Smooth muscle cell (in vitro differentiated cells): ENCODE measurements at regions not wholly inside any gene's neighbourhood (a gene's known extent, or its start where the extent isn't known, plus 50 kb on each side); places are given as distances from the start of the nearest gene placed in this dataset.

Source experiments
- DNase-seq: peaks from one replicate; lab custom pipeline; 2025; ENCODE audit not compliant: unreplicated experiment; lab: John Stamatoyannopoulos, UW
- H2AFZ ChIP-seq: fragments of 200-600 bp; sonication (generic); 2 replicates; pipeline ENCODE4 v1.6.0; 2016; ENCODE audit warnings: antibody characterized with exemption, low read depth, mild to moderate bottlenecking
- H3F3A ChIP-seq: fragments of 200-600 bp; sonication (generic); 2 replicates; pipeline ENCODE4 v1.6.0; 2017; ENCODE audit warnings: antibody characterized with exemption, low read depth
- H3K27ac ChIP-seq: fragments of 200-600 bp; sonication (generic); 2 replicates; pipeline ENCODE4 v1.5.1; 2016; ENCODE audit warnings: low read depth, mild to moderate bottlenecking
- H3K27me3 ChIP-seq: fragments of 200-600 bp; sonication (generic); 2 replicates; pipeline ENCODE4 v1.6.1; 2016; ENCODE audit warnings: low read depth, mild to moderate bottlenecking
- H3K36me3 ChIP-seq: fragments of 200-600 bp; sonication (generic); 2 replicates; pipeline ENCODE4 v1.5.1; 2016; ENCODE audit warnings: low read depth
- H3K4me1 ChIP-seq: fragments of 200-600 bp; sonication (generic); 2 replicates; pipeline ENCODE4 v1.5.1; 2016; ENCODE audit warnings: low read depth
- H3K4me2 ChIP-seq: fragments of 200-600 bp; sonication (generic); 2 replicates; pipeline ENCODE4 v1.6.0; 2016; ENCODE audit warnings: mild to moderate bottlenecking
- H3K4me3 ChIP-seq: fragments of 200-600 bp; sonication (generic); 2 replicates; pipeline ENCODE4 v1.5.1; 2016; ENCODE audit warnings: mild to moderate bottlenecking
- H3K79me2 ChIP-seq: fragments of 200-600 bp; sonication (generic); 2 replicates; pipeline ENCODE4 v1.6.0; 2016; ENCODE audit warnings: low read depth, mild to moderate bottlenecking
- H3K9ac ChIP-seq: fragments of 200-600 bp; sonication (generic); 2 replicates; pipeline ENCODE4 v1.6.0; 2016; ENCODE audit warnings: low read depth
- H3K9me3 ChIP-seq: fragments of 200-600 bp; sonication (generic); replicated peaks from 2 replicates; pipeline ENCODE4 v1.5.1; 2016; ENCODE audit warnings: low read depth
- H4K20me1 ChIP-seq: fragments of 200-600 bp; sonication (generic); 2 replicates; pipeline ENCODE4 v1.6.0; 2016; ENCODE audit warnings: low read depth
- WGBS: methylation state at CpG from one replicate; pipeline ENCODE4 v1.1.7; 2016; ENCODE audit warnings: low lambda C conversion rate; 5-methylcytosine and 5-hydroxymethylcytosine counted together
- TF ChIP-seq, protein P1 (sequence below): fragments of 200-600 bp; sonication (generic); IDR thresholded peaks from 2 replicates; pipeline ENCODE4 v1.5.1; 2017; ENCODE audit warnings: borderline replicate concordance, mild to moderate bottlenecking, antibody characterized with exemption; ENCODE audit not compliant: insufficient read depth, poor library complexity, severe bottlenecking

DNA sequence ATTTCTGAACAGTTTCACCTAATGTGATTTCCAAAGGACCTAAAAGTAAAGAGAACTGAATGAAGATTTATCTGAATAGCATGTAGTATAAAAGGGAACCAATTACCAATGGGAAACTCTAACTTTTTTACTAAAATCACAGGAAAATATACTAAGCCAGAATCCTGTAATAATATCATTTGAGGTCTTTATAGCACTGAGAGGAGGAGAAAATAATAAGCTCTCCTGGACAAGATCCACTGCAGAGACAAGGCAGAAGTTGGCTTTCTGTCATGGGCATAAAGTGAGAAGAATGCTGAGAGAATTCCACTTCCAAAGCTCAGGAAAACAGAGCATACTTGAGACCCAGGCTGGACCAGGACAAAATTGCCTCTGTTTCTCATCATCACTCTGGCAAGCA lies 1131.4 kb downstream of the SORCS1 start:
- H4K20me1 ChIP-seq, result no peaks in the 10 kb centered on the region
- no peaks in the 10 kb centered on the region for H3F3A ChIP-seq
- no peaks in the 10 kb centered on the region for H3K36me3 ChIP-seq
- H3K9ac ChIP-seq, result no peak overlapping the region
- H3K9me3 ChIP-seq, result no peaks in the 10 kb centered on the region
- no peak overlapping the region for H3K4me2 ChIP-seq
- TF ChIP-seq, protein P1, sequence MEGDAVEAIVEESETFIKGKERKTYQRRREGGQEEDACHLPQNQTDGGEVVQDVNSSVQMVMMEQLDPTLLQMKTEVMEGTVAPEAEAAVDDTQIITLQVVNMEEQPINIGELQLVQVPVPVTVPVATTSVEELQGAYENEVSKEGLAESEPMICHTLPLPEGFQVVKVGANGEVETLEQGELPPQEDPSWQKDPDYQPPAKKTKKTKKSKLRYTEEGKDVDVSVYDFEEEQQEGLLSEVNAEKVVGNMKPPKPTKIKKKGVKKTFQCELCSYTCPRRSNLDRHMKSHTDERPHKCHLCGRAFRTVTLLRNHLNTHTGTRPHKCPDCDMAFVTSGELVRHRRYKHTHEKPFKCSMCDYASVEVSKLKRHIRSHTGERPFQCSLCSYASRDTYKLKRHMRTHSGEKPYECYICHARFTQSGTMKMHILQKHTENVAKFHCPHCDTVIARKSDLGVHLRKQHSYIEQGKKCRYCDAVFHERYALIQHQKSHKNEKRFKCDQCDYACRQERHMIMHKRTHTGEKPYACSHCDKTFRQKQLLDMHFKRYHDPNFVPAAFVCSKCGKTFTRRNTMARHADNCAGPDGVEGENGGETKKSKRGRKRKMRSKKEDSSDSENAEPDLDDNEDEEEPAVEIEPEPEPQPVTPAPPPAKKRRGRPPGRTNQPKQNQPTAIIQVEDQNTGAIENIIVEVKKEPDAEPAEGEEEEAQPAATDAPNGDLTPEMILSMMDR, result no peak
- H2AFZ ChIP-seq, result no peak overlapping the region
- H3K4me1 ChIP-seq, result no peaks in the 10 kb centered on the region
- H3K27ac ChIP-seq, result no peak overlapping the region
- no peak overlapping the region for H3K4me3 ChIP-seq
- no peaks in the 10 kb centered on the region for H3K27me3 ChIP-seq
- DNase-seq, result no peak
- H3K79me2 ChIP-seq, result no peaks in the 10 kb centered on the region

- H2AFZ ChIP-seq, result no peak overlapping the region
- no peaks in the 10 kb centered on the region for H4K20me1 ChIP-seq
- DNase-seq, result no peak
- H3K4me1 ChIP-seq, result no peaks in the 10 kb centered on the region
- H3K79me2 ChIP-seq, result no peaks in the 10 kb centered on the region
- no peaks in the 10 kb centered on the region for H3K9me3 ChIP-seq
- H3K4me3 ChIP-seq, result no peak overlapping the region
- no peaks in the 10 kb centered on the region for H3K27me3 ChIP-seq
- no peak overlapping the region for H3K27ac ChIP-seq
- TF ChIP-seq, protein P1, result no peak
- H3K4me2 ChIP-seq, result no peak overlapping the region
- no peak overlapping the region for H3K9ac ChIP-seq
- 86% methylated on average over 1 of the region's 1 CpG for WGBS
- H3F3A ChIP-seq, result no peaks in the 10 kb centered on the region
- no peaks in the 10 kb centered on the region for H3K36me3 ChIP-seq
Observed at GRCh38 chr10:106032450-106033002, 1132.0 kb downstream of the SORCS1 start.

DNA sequence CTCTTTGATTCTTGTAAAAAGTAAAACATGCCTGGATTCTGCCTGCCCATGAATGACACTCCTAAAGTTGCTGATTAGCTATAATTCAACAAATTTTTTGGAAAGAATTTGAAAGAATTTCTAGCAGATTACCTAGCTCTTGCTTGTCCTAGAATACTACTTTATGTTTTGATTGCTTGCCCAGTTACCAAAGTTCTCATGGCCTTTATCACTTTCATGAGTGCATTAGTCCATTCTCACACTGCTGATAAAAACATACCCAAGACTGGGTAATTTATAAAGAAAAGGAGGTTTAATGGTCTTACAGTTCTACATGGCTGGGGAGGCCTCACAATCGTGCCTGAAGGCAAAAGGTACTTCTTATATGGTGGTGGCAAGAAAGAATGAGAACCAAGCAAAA lies 1137.3 kb downstream of the SORCS1 start:
- Histone ChIP-seq H2AFZ (no peak overlapping the region), H3K9ac (no peak overlapping the region), H3K36me3 (no peaks in the 10 kb centered on the region), H3K27ac (no peak overlapping the region), H3K4me3 (no peak overlapping the region), H3F3A (no peaks in the 10 kb centered on the region), H3K4me1 (no peaks in the 10 kb centered on the region), H3K4me2 (no peak overlapping the region), H4K20me1 (no peaks in the 10 kb centered on the region), H3K9me3 (no peaks in the 10 kb centered on the region), H3K27me3 (no peaks in the 10 kb centered on the region), H3K79me2 (no peaks in the 10 kb centered on the region)
- no peak for DNase-seq
- TF ChIP-seq, protein P1, result no peak
- WGBS, result 82% methylated on average over 1 of the region's 1 CpG

DNA sequence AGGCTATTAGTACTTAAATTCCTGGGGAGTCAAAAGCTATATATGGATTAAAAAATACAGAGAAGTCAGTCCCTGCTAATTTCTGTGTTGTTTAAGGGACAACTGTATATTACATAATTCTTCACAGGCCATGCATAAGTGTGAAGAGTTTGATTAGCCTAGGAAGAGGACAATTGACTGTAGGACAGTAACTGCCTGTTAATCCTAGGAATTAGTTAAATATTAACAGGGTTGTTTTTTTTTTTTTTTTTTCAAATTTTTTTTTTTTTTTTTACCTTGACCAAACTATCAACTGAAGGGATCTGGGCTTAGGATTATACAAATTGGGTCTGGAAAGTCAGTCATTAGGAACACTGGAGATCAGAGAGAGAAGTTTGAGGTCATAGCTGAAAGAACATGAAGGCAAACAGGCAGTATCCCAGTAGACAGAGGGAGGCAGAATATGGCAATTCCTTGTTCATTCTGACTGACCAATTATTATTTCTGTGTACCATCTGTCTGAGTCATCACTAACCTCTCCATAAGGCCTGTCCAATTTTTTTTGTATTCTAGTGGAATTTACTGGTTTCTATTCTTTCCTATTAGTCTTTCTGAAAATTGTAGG lies 1139.2 kb downstream of the SORCS1 start:
- no peaks in the 10 kb centered on the region for H3K27me3 ChIP-seq
- no peaks in the 10 kb centered on the region for H3K36me3 ChIP-seq
- H3K9ac ChIP-seq, result no peak overlapping the region
- no peaks in the 10 kb centered on the region for H3K79me2 ChIP-seq
- no peaks in the 10 kb centered on the region for H3K4me1 ChIP-seq
- H3F3A ChIP-seq, result no peaks in the 10 kb centered on the region
- H3K9me3 ChIP-seq, result no peaks in the 10 kb centered on the region
- no peaks in the 10 kb centered on the region for H4K20me1 ChIP-seq
- H3K4me2 ChIP-seq, result no peak overlapping the region
- no peak overlapping the region for H2AFZ ChIP-seq
- TF ChIP-seq, protein P1, result no peak
- H3K4me3 ChIP-seq, result no peak overlapping the region
- no peak overlapping the region for H3K27ac ChIP-seq
- DNase-seq, result no peak
